ENCODE measurements at regions not wholly inside any gene's neighbourhood (a gene's known extent, or its start where the extent isn't known, plus 50 kb on each side); places are given as distances from the start of the nearest gene placed in this dataset.

GRCh38 chr5:163244445-163244987 is 192.9 kb upstream of the CCNG1 start:
- Histone ChIP-seq H3K27ac (ENCODE audit: low read depth, low read length) (no peak overlapping the region), H3K4me3 (ENCODE audit: low read depth, low read length) (no peak overlapping the region), H3K9me3 (ENCODE audit: control insufficient read depth, insufficient read depth, low read length) (peaks cover 4% of the 10 kb centered on the region), H3K27me3 (ENCODE audit: control insufficient read depth, insufficient read depth, low read length) (no peaks in the 10 kb centered on the region)
- no peak for TF ChIP-seq CTCF (IDR thresholded peaks at IDR 0.05; ENCODE audit: low read depth, low read length)
- ChIA-PET CTCF (no interaction called here), POLR2A (no interaction called here)
- no peak for DNase-seq (ENCODE audit: low read depth, low spot score)

DNA sequence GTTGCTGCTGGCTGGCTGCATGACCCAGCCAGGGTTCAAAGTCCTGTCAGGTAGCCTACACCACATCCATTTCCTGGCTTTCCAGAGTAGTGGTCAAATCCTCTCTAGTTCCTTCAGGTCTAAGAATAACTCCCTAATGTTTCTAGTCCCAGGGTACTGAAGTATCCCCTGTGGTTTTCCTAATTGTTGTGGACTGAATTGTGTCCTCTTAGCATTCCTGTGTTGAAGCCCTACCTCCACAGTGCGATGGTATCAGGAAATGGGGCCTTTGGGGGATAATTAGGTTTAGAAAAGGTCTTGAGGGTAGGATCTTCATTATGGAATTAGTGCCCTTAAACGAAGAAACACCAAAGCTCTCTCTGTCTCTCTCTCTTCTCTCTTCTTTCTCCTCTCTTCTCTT is 191.8 kb upstream of the CCNG1 start:
- ChIA-PET POLR2A (no interaction called here), CTCF (no interaction called here)
- TF ChIP-seq CTCF (IDR thresholded peaks at IDR 0.05; ENCODE audit: low read depth, low read length) = no peak
- Histone ChIP-seq H3K27ac (ENCODE audit: low read depth, low read length) (no peak overlapping the region), H3K9me3 (ENCODE audit: control insufficient read depth, insufficient read depth, low read length) (peaks cover 4% of the 10 kb centered on the region), H3K4me3 (ENCODE audit: low read depth, low read length) (no peak overlapping the region), H3K27me3 (ENCODE audit: control insufficient read depth, insufficient read depth, low read length) (no peaks in the 10 kb centered on the region)
- DNase-seq (ENCODE audit: low read depth, low spot score) = no peak

- H3K27ac ChIP-seq (ENCODE audit: low read depth, low read length) = no peak overlapping the region
- H3K27me3 ChIP-seq (ENCODE audit: control insufficient read depth, insufficient read depth, low read length) = no peaks in the 10 kb centered on the region
- CTCF ChIA-PET = no interaction called here
- TF ChIP-seq CTCF (IDR thresholded peaks at IDR 0.05; ENCODE audit: low read depth, low read length) = no peak
- POLR2A ChIA-PET = no interaction called here
- no peak for DNase-seq (ENCODE audit: low read depth, low spot score)
- peaks cover 4% of the 10 kb centered on the region for H3K9me3 ChIP-seq (ENCODE audit: control insufficient read depth, insufficient read depth, low read length)
- no peak overlapping the region for H3K4me3 ChIP-seq (ENCODE audit: low read depth, low read length)
Observed at GRCh38 chr5:163248333-163248732, 189.1 kb upstream of the CCNG1 start.

- CTCF ChIA-PET = no interaction called here
- DNase-seq (ENCODE audit: low read depth, low spot score) = no peak
- POLR2A ChIA-PET = no interaction called here
- no peak overlapping the region for H3K27ac ChIP-seq (ENCODE audit: low read depth, low read length)
- H3K27me3 ChIP-seq (ENCODE audit: control insufficient read depth, insufficient read depth, low read length) = no peaks in the 10 kb centered on the region
- peaks cover 4% of the 10 kb centered on the region for H3K9me3 ChIP-seq (ENCODE audit: control insufficient read depth, insufficient read depth, low read length)
- TF ChIP-seq CTCF (IDR thresholded peaks at IDR 0.05; ENCODE audit: low read depth, low read length) = no peak
- no peak overlapping the region for H3K4me3 ChIP-seq (ENCODE audit: low read depth, low read length)
Observed at GRCh38 chr5:163248871-163249270, 188.5 kb upstream of the CCNG1 start.

DNA sequence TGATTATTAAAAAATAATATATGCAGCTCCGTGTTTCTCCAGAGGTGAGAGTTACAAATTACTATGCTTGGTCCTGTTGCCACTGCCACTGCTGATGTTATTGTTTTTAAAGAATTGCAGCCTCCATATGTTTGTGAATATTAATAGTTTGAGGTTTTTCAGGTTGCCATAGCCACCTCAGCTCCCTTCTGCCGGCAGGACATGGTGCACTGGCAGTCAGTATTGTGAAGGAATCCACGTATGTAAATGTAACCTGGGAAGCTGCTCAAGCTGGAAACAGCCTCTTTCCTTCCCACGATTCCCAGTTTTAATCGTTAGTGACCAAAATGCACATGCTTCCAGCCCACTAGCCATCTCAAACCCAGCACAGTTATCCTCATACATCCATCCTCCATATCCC is 184.4 kb upstream of the CCNG1 start:
- H3K9me3 ChIP-seq (ENCODE audit: control insufficient read depth, insufficient read depth, low read length) = peaks cover 4% of the 10 kb centered on the region
- CTCF ChIA-PET = no interaction called here

More for the DNA sequence above, 184.4 kb upstream of the CCNG1 start:
- POLR2A ChIA-PET = no interaction called here
- no peaks in the 10 kb centered on the region for H3K27me3 ChIP-seq (ENCODE audit: control insufficient read depth, insufficient read depth, low read length)
- DNase-seq (ENCODE audit: low read depth, low spot score) = no peak
- TF ChIP-seq CTCF (IDR thresholded peaks at IDR 0.05; ENCODE audit: low read depth, low read length) = no peak
- H3K27ac ChIP-seq (ENCODE audit: low read depth, low read length) = no peak overlapping the region
- H3K4me3 ChIP-seq (ENCODE audit: low read depth, low read length) = no peak overlapping the region
